HG02970 (cell line): ENCODE measurements at regions not wholly inside any gene's neighbourhood (a gene's known extent, or its start where the extent isn't known, plus 50 kb on each side); places are given as distances from the start of the nearest gene placed in this dataset.

Source experiments
- ATAC-seq: cut with Tn5 transposase; IDR thresholded peaks from one replicate; pipeline ENCODE4 v1.9.1; 2021; ENCODE audit warnings: mild to moderate bottlenecking, moderate library complexity, moderate number of reproducible peaks; ENCODE audit not compliant: unreplicated experiment, low FRiP score

GRCh38 chr7:46440186-46440585 lies 519.1 kb upstream of the IGFBP3 start:
- no peak for ATAC-seq

DNA sequence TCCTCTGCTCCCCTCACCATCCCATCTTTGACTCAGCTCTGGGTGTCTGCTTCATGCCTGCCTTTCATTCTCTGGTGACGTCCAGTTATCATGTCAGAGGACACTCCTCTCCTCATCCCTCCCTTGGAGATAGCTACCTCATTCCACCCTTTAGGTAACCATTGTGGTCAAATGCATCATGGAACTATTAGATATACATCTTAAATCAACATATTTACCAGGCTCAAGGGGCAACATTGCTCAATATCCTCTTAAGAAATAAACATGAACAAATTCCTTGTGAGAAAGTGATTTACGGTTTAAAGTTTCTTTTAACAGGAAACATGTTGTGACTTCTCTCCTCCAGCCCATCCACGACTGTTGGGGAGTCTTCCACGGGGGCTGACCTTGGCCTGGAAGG lies 511.6 kb upstream of the IGFBP3 start:
- ATAC-seq = no peak

DNA sequence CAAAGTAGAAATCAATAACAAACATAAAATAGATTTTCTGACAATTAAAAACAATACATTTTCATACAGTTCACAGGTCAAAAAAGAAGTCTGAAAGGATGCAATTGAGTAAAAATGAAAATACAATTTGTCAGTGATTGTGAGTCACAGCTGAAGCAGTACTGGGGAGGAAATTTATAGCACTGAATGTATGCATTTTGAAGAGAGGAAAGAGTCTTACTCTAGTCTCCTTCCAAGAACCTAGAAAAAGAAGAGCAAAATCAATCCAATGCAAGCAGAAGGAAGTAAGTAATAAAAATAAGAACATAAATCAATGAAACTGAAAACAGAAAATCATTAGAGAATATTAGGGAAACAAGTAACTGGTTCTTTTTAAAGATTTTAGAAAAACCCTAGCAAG lies 507.2 kb upstream of the IGFBP3 start:
- ATAC-seq = no peak

DNA sequence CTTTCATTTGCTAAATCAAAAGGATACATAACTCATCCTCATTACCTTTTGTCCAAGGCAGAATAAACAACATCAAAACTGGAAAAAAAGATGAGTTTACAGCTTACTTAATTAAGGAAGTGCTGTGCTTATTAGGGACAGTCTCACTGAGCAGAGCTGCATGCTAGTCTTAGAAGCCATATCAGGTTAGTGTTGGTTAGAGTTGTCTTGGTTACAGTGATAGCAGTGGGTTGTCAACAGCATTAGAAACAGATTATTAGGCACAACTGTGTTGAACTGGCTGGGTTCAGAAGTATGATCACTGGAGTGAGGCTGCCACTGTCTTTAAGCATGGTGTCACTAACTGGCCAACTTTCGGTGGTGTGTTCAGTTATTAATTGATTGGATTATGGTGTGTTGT lies 503.9 kb upstream of the IGFBP3 start:
- no peak for ATAC-seq

DNA sequence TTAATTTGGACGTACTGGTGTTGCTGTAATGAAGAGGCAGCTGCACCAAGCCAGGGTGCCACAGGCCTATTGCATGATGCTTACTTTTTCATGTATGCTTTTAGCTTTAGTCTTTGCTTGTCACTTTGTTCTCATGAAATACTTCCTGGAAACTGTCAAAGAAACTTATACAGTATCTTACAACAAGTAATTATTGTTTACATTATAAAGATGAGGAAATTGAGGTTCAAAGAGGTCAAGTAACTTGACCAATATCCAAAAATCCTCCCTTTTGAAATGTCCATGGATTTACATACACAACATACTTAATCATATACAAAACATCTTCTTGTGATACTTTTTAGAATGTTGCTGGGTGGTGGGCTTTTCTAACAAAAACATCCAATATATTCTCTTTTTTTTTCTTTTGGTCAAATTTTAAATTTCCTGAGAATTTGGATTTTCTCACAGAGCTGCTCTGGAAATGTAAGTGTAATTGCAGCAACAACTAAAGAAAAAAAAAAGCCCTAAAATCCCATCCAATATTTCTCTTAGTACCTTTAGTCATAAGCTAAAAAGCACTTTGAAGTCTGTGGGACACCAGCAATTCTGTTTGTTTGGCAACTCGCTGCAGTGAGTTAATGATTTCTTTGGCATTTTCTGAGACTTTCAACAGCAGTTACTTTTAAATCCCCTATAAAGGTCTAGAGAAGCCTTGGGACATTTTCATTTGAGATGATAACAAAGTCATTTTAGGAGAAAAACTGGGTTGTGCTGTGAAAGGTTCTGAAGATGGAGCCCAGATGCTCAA lies 500.6 kb upstream of the IGFBP3 start:
- ATAC-seq = no peak

- ATAC-seq = no peak
Observed at GRCh38 chr7:46414946-46415345, 493.9 kb upstream of the IGFBP3 start.

GRCh38 chr7:46411236-46411635 lies 490.2 kb upstream of the IGFBP3 start:
- no peak for ATAC-seq

GRCh38 chr7:46407125-46407524 lies 486.1 kb upstream of the IGFBP3 start:
- ATAC-seq = no peak

DNA sequence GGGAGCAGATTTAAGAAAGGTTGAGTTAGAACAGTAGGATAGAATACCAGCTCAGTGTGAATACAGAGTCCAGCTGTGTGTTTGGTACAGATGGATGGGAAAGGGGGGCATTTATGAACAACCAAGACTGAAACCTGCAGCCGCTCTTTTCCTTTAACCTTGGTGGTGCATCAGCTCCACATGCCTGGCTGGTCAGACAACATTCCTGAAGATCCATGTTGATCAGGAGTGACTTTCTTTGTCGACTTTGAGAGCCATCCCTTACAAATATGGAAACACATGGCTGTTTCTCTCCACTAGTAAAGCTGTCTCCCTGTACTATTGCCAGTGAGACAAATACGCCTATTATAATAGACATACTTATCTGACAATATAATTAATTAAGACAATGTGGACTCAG lies 476.5 kb upstream of the IGFBP3 start:
- ATAC-seq = no peak

DNA sequence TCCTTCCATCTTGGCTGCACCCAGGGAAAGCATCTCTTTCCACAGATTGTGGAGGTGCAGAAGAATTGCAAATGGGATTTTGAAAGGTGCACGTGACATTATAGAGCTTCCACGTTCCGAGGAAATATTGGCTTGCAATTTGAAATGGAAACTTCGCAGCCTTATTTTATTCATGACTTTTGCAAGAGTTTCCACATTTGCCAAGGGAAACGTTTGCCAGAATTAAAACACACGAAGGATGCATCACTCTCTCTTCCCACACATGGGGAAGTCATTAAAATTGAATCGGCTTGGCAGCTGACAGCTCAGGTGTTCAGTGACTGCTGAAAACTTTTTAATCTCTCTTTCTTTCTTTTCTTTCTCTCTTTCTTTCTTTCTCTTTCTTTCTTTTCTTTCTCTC lies 475.4 kb upstream of the IGFBP3 start:
- ATAC-seq = no peak

DNA sequence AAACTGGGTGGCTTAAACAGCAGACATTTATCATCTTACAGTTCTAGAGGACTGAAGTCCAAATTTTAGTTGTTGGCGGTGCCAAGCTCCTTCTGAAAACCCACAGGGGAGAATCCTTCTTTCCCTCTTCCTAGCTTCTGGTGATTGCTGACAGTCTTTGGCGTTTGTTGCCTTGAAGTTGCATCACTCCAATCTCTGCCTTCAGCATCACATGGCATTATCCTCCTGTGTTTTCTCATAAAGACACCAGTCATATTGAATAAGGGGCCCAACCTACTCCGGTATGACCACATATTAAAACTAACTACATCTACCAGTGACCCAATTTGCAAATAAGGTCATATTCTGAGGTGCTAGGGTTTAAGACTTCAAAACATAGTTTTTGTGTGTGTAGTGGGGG lies 472.1 kb upstream of the IGFBP3 start:
- no peak for ATAC-seq

DNA sequence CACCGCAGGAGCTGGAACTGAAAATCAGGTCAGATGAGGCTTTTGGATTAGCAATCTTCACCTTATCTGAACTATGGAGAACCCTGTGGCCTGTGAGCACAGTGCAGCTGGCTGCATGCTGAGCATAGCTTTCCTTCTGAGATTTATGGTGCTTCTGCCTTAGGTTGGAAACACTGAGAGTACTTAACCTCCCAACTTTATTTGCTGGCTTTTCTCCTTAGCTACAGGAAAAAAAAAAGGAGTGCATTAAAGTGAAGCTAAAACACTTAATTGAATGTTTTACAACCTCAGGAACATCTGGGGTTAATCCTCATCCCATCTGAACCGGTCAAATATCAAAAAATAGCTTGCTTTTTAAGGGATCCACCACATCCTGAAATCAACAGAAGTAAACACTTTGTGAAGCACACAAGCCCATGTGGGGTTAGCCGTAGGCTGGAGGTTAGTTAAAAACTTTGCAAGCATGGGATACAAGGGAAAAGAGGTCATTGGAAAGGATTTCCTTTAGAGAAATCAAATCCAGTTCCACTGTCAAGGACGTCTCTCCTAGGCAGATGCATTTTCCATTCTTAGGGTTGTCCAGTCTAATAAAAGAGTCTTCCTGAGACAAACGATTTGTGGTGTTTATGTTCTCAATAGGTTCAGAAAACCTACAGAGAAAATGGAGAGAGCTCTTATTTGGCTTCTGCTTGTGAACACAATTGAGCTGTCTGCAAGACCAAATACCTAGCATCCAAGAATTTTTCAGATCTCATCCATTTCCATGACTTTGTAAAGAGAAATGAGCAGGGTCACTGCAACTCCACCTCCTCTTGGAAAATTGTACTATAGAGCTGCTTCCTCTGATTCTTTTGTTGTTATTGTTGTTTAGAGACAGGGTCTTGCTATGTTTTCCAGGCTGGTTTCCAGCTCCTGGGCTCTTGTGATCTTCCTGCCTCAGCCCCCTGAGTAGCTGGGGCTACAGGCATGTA lies 470.4 kb upstream of the IGFBP3 start:
- no peak for ATAC-seq

DNA sequence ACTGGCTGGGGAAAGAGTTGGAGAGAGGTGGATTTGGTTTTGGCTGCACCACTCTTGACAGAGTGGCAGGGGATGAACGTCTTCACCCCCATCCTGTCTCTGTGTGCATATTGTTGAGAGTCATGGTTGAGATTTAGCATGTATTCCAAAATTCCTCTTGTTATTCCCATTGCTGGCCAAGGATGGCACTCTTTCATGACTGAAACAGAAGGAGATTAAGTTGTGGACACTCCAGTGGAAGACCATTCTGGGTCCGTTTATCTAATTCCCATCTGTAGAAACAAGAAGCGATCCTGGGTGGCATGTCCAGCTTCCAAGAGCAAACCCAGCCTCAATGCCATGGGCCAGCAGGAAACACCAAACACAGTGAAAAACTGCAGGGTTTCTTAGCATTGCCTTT lies 469.0 kb upstream of the IGFBP3 start:
- no peak for ATAC-seq

DNA sequence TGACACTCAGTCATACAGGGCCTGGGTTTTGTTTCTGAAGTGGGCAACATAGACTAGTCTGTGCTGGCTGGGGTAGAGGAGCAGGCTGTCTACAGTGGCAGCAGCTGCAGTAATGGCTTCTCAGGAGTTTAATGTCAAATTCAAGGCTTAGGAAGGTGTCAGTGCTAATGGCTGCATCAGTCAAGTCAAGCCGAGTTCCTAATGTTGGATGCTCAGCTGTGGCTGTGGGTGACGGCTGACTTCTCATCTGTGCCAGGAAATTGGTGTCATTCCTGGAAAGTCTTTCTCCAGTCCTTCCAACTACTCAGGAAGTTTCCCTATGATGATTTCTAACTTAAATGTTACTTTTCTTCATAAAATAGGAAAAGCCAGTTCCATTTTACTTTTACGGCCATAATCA lies 468.1 kb upstream of the IGFBP3 start:
- no peak for ATAC-seq

DNA sequence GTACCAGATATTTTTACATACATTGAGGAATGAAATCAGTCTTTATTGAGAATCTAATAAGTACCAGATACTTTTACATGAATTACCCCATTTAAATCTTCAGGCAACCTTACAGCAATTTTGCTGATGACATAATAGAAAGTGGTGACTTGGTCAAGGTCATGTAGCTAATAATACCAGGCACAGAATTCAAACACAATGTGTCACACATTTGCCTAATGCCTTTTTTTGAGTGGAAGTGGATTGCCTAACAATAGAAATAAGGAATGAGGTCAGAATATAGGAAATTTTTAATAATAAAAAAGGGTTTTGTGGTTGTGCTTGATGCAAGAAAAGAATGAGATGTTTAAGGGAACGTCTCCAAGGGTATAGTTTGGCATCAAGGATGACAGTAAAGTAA lies 466.6 kb upstream of the IGFBP3 start:
- no peak for ATAC-seq

GRCh38 chr7:46386428-46387399 lies 465.6 kb upstream of the IGFBP3 start:
- ATAC-seq = no peak

DNA sequence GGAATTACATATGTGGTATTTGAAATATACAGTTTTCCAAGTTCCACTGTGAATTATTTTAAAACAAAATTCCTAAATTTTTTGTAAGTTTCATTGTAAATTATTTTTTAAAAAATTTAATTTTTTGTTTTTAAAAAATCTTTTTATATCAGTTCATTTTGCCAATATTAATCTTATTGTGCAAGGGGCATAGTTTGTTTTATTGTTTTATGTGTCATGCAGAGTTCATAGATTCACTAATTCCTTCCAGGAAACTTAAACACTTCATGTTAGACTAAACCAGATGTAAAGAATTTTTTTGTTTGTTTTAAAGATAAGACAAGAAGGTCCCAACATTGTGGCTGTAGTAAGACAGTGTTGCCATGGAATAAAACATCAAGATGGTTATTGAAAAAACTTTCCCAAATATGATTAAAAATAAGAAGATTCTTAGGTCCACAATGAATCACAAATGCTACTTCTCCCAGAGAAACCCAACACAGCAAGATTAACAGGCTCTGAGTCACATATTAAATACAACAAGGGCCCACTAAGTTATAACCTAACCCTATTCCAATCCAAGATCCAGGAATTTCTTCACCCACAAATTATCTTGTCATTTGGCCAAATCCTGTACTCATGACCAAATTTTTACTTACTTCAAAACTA lies 464.7 kb upstream of the IGFBP3 start:
- ATAC-seq = no peak

DNA sequence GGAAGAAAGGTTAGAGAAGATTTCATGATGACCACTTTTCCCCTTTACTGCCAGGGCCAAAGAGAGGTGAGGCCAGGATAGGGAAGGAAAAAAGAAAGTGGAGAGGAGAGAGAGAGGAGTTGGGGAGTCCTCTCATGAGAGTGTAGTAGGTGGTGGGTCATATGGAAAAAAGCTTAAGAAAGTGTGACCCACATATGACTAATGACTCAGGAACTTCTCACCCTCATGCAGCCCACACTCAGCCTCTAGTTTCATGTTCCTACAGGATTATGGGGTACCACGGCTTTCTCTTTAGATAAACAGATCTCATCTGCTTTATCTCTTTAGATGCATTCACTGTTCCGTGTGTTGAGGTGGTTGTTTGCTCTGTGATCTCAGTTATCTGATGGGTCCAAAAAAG lies 462.5 kb upstream of the IGFBP3 start:
- no peak for ATAC-seq

DNA sequence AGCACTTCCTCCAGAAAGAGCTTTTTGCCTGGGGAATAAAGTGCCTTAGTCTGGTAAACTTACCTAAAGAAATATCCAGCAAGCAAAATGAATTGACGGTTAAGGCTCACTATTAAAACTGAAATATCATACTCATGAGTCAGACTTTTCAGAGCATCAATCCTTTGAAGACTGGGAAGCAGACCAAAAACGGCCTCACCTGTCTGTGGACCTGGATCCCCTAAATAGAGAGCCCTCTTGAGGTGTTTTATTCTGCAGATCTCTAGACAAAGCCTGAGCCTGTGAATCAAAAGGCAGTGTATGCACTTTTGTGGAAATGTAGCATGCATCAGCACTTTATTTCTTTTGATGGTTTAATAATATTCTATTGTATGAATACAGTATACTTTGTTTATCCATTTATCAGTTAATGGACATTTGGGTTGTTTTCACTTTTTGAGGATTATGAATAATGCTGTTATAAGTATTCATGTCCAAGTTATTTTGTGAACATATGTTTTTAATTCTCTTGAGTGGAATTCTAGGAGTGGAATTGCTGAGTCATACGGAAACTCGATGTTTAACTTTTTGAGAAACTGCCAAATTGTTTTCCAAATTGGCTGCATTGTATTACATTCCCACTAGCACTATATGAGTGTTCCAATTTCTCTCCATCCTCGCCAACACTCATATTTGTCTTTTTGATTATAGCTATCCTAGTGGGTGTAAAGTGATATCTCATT lies 449.0 kb upstream of the IGFBP3 start:
- no peak for ATAC-seq
